H1 (cell line): ENCODE measurements at regions not wholly inside any gene's neighbourhood (a gene's known extent, or its start where the extent isn't known, plus 50 kb on each side); places are given as distances from the start of the nearest gene placed in this dataset.

Experiments
- CTCF ChIA-PET: fragments of 300-600 bp; sonication (Branson Sonifier 250); formaldehyde crosslinking; loops from one replicate; lab custom pipeline; 2021; ENCODE audit not compliant: partially characterized antibody; lab: Charles Lee
- POLR2A ChIA-PET: fragments of 300-600 bp; sonication (Branson Sonifier 250); formaldehyde crosslinking; loops from one replicate; lab custom pipeline; 2021; ENCODE audit warnings: inconsistent platforms; ENCODE audit not compliant: partially characterized antibody; lab: Charles Lee
- DNase-seq, 2 experiments: peaks; one replicate each; pipeline versions ENCODE4 v3.0.0 to v3.0.0-alpha.2; 2010 to 2022; ENCODE audit warnings: low spot score in 2 of 2, low read depth in 1 of 2, mixed read lengths in 1 of 2
- FAIRE-seq: peaks from 2 replicates; lab custom pipeline; 2011; peaks lifted over from hg19 to GRCh38; lab: Jason Lieb, UNC
- H2AFZ ChIP-seq: 2 replicates; pipeline ENCODE4 v1.8.1; 2012; ENCODE audit warnings: low read length, inconsistent platforms
- H2AK5ac ChIP-seq: 2 replicates; pipeline ENCODE4 v1.6.1; 2013; ENCODE audit warnings: low read depth, low read length
- H2BK120ac ChIP-seq: replicated peaks from 2 replicates; pipeline ENCODE3; 2013; ENCODE audit warnings: low read depth, low read length, inconsistent platforms
- H2BK12ac ChIP-seq: 2 replicates; pipeline ENCODE4 v1.6.1; 2013; ENCODE audit warnings: low read depth, low read length
- H2BK15ac ChIP-seq: 2 replicates; pipeline ENCODE4 v1.6.1; 2013; ENCODE audit warnings: low read length
- H2BK20ac ChIP-seq: 2 replicates; pipeline ENCODE4 v1.6.1; 2013; ENCODE audit warnings: low read length
- H2BK5ac ChIP-seq: 2 replicates; pipeline ENCODE4 v1.6.1; 2013; ENCODE audit warnings: low read depth, low read length
- H3K14ac ChIP-seq: 2 replicates; pipeline ENCODE4 v1.6.1; 2013; ENCODE audit warnings: inconsistent platforms; ENCODE audit not compliant: insufficient read length
- H3K18ac ChIP-seq: 2 replicates; pipeline ENCODE4 v1.6.1; 2013; ENCODE audit warnings: low read length; ENCODE audit errors: extremely low read depth
- H3K23ac ChIP-seq: 2 replicates; pipeline ENCODE4 v1.6.1; 2013; ENCODE audit warnings: inconsistent platforms; ENCODE audit not compliant: insufficient read length
- H3K23me2 ChIP-seq: 2 replicates; pipeline ENCODE4 v1.6.1; 2013; ENCODE audit warnings: low read depth, low read length
- H3K27ac ChIP-seq: 2 replicates; pipeline ENCODE4 v1.6.1; 2011; ENCODE audit warnings: low read depth, low read length, inconsistent platforms
- H3K27me3 ChIP-seq, 4 experiments: replicated peaks in 1 of 4; 1 replicate in 1 of 4; 2 replicates in 3 of 4; pipeline versions ENCODE4 v1.6.1 to v1.8.1; 2011 to 2013; ENCODE audit warnings: low read length in 3 of 4, mild to moderate bottlenecking in 3 of 4, inconsistent platforms in 2 of 4, mixed read lengths in 2 of 4, moderate library complexity in 1 of 4; ENCODE audit not compliant: control insufficient read depth in 3 of 4, insufficient read depth in 3 of 4; ENCODE audit errors: extremely low read depth in 1 of 4
- H3K36me3 ChIP-seq, 4 experiments: 2 replicates each; pipeline versions ENCODE4 v1.6.1 to v1.8.1; 2011 to 2013; ENCODE audit warnings: mild to moderate bottlenecking in 4 of 4, low read length in 3 of 4, moderate library complexity in 2 of 4, control low read depth in 1 of 4, inconsistent platforms in 1 of 4; ENCODE audit not compliant: insufficient read depth in 4 of 4, control insufficient read depth in 2 of 4
- H3K4ac ChIP-seq: replicated peaks from 2 replicates; pipeline ENCODE3; 2013; ENCODE audit warnings: low read length, low read depth, mixed read lengths, inconsistent platforms; ENCODE audit not compliant: insufficient read length
- H3K4me1 ChIP-seq, 4 experiments: replicated peaks in 1 of 4; 1 replicate in 1 of 4; 2 replicates in 3 of 4; pipeline versions ENCODE4 v1.6.1 to v1.8.1; 2011 to 2013; ENCODE audit warnings: low read length in 3 of 4, inconsistent platforms in 2 of 4, mixed read lengths in 1 of 4; ENCODE audit not compliant: insufficient read depth in 4 of 4, control insufficient read depth in 3 of 4
- H3K4me2 ChIP-seq, 2 experiments: 2 replicates each; pipeline versions ENCODE4 v1.6.1 to v1.8.1; 2011 to 2013; ENCODE audit warnings: low read depth in 2 of 2, low read length in 2 of 2, control low read depth in 1 of 2, inconsistent platforms in 1 of 2, mild to moderate bottlenecking in 1 of 2; ENCODE audit not compliant: insufficient read depth in 1 of 2
- H3K4me3 ChIP-seq, 4 experiments: fragments of 200-600, 300-600 bp in 1 of 4; sonication (generic), shearing (Covaris generic), sonication (Bioruptor Twin) in 1 of 4; 2 replicates each; pipeline versions ENCODE4 v1.5.1 to v1.8.1; 2011 to 2016; ENCODE audit warnings: low read length in 4 of 4, low read depth in 3 of 4, control low read depth in 2 of 4, inconsistent platforms in 2 of 4, mild to moderate bottlenecking in 2 of 4, mixed read lengths in 1 of 4, moderate library complexity in 1 of 4; ENCODE audit not compliant: insufficient read depth in 2 of 4; ENCODE audit errors: extremely low read depth in 1 of 4
- H3K56ac ChIP-seq: replicated peaks from 2 replicates; pipeline ENCODE3; 2013; ENCODE audit warnings: low read depth, mild to moderate bottlenecking, mixed read lengths, low read length, inconsistent platforms; ENCODE audit not compliant: insufficient read length
- H3K79me1 ChIP-seq: 2 replicates; pipeline ENCODE4 v1.6.1; 2013; ENCODE audit warnings: low read depth, low read length, control low read depth
- H3K79me2 ChIP-seq, 2 experiments: 2 replicates each; pipeline versions ENCODE4 v1.6.1 to v1.8.1; 2012 to 2013; ENCODE audit warnings: low read length in 2 of 2, mild to moderate bottlenecking in 2 of 2, inconsistent platforms in 1 of 2; ENCODE audit not compliant: insufficient read depth in 2 of 2, control insufficient read depth in 1 of 2
- H3K9ac ChIP-seq, 4 experiments: replicated peaks in 1 of 4; 1 replicate in 1 of 4; 2 replicates in 3 of 4; pipeline versions ENCODE4 v1.6.1 to v1.8.1; 2011 to 2013; ENCODE audit warnings: low read depth in 3 of 4, low read length in 3 of 4, control low read depth in 2 of 4, mild to moderate bottlenecking in 2 of 4, moderate library complexity in 2 of 4, inconsistent platforms in 1 of 4; ENCODE audit errors: extremely low read depth in 1 of 4
- H3K9me3 ChIP-seq, 2 experiments: 2 replicates each; pipeline versions ENCODE4 v1.6.1 to v1.8.1; 2012 to 2013; ENCODE audit warnings: mild to moderate bottlenecking in 2 of 2, moderate library complexity in 2 of 2, control low read depth in 1 of 2, inconsistent platforms in 1 of 2, low read depth in 1 of 2, low read length in 1 of 2, mixed read lengths in 1 of 2; ENCODE audit not compliant: insufficient read depth in 2 of 2
- H4K20me1 ChIP-seq, 2 experiments: replicated peaks in 1 of 2; 2 replicates each; pipeline versions ENCODE3 to v1.8.1; 2011 to 2013; ENCODE audit warnings: inconsistent platforms in 2 of 2, low read length in 2 of 2, mild to moderate bottlenecking in 1 of 2; ENCODE audit not compliant: insufficient read depth in 2 of 2, control insufficient read depth in 1 of 2
- H4K5ac ChIP-seq: 2 replicates; pipeline ENCODE4 v1.6.1; 2013; ENCODE audit warnings: low read length, low read depth, mixed read lengths, inconsistent platforms; ENCODE audit not compliant: insufficient read length
- H4K8ac ChIP-seq: 2 replicates; pipeline ENCODE4 v1.8.0; 2013; ENCODE audit warnings: mild to moderate bottlenecking, moderate library complexity, low read length, inconsistent platforms; ENCODE audit not compliant: insufficient read depth; ENCODE audit errors: extremely low read depth
- H4K91ac ChIP-seq: replicated peaks from 2 replicates; pipeline ENCODE3; 2013; ENCODE audit warnings: low read length, mixed read lengths, inconsistent platforms; ENCODE audit not compliant: insufficient read length
- CBX5 ChIP-seq: fragments of 300-800, 300-1000 bp; sonication (generic); IDR thresholded peaks from 2 replicates; pipeline ENCODE4 v1.7.1; 2016; ENCODE audit warnings: antibody characterized with exemption, low read length, low read depth
- CHD1 ChIP-seq: IDR thresholded peaks from 2 replicates; pipeline ENCODE4 v1.6.1; 2012; ENCODE audit warnings: low read depth, low read length, improper control_type of control experiment
- E2F6 ChIP-seq: IDR thresholded peaks from 2 replicates; pipeline ENCODE4 v1.6.1; 2012; ENCODE audit warnings: inconsistent platforms
- KDM1A ChIP-seq: fragments of 200-600, 300-600 bp; sonication (generic); IDR thresholded peaks from 2 replicates; pipeline ENCODE4 v1.7.1; 2016; ENCODE audit warnings: mild to moderate bottlenecking, low read length, borderline replicate concordance
- KDM5A ChIP-seq: fragments of 200-600 bp; IDR thresholded peaks from 2 replicates; pipeline ENCODE4 v1.7.1; 2012; ENCODE audit warnings: mild to moderate bottlenecking, low read length, inconsistent platforms, mixed read lengths
- POLR2A ChIP-seq, 2 experiments: IDR thresholded peaks; 1 replicate in 1 of 2; 2 replicates in 1 of 2; pipeline ENCODE4 v1.6.1; 2011; ENCODE audit warnings: low read depth in 2 of 2, low read length in 2 of 2, mild to moderate bottlenecking in 2 of 2; ENCODE audit errors: control extremely low read depth in 1 of 2
- TBP ChIP-seq: IDR thresholded peaks from 2 replicates; pipeline ENCODE4 v1.6.1; 2011; ENCODE audit warnings: low read depth, low read length, improper control_type of control experiment
- WGBS, 2 experiments: shearing (Covaris generic) in 1 of 2; methylation state at CpG; one replicate each; pipeline versions ENCODE4 v1.1.6 to v1.1.7; 2013 to 2015; ENCODE audit warnings: low lambda C conversion rate in 2 of 2, mixed read lengths in 2 of 2, inconsistent platforms in 1 of 2, low coverage in 1 of 2, missing lambda C conversion rate in 1 of 2; ENCODE audit not compliant: insufficient replicate concordance in 2 of 2, insufficient coverage in 1 of 2, insufficient read length in 1 of 2; ENCODE audit errors: extremely low coverage in 1 of 2, missing lambda C conversion rate in 1 of 2; 5-methylcytosine and 5-hydroxymethylcytosine counted together

DNA sequence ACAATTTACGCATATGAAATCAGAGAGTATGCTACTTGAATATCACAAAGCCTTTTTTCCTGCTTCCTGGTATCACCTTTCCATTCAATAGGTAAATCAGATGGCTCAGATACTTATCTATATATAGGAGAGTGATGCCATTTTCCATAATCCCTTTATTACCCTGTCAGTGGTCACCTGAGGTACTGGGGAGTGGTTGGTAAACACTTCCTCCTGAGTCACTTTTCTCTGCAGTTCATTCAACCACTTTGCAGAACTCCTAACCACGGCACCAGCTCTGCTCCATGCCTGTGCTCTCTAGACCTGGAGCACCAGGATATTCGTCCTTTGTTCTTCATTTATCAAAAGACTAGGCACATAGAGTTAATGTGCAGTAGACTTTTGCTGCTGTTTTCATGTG, 748.5 kb upstream of the KLHL1 start:
- Histone ChIP-seq H4K20me1 (no peaks in the 10 kb centered on the region), H3K4me3 (no peak overlapping the region), H3K27me3 (no peaks in the 10 kb centered on the region), H2BK20ac (no peak overlapping the region), H3K4me1 (no peaks in the 10 kb centered on the region), H3K79me1 (no peaks in the 10 kb centered on the region), H4K5ac (no peak overlapping the region), H3K4me2 (no peak overlapping the region), H2AK5ac (no peak overlapping the region), H3K36me3 (no peaks in the 10 kb centered on the region), H3K23me2 (no peaks in the 10 kb centered on the region), H3K9ac (no peak overlapping the region), H2BK12ac (no peak overlapping the region), H2BK15ac (no peak overlapping the region), H2BK5ac (no peak overlapping the region), H2BK120ac (no peak overlapping the region), H2AFZ (no peak overlapping the region), H3K4ac (no peak overlapping the region), H3K14ac (no peak overlapping the region), H3K56ac (no peak overlapping the region), H3K9me3 (no peaks in the 10 kb centered on the region), H4K91ac (no peak overlapping the region), H3K27ac (no peak overlapping the region), H4K8ac (no peak overlapping the region), H3K23ac (no peak overlapping the region), H3K79me2 (no peaks in the 10 kb centered on the region), H3K18ac (no peak overlapping the region)
- ChIA-PET POLR2A (no interaction called here), CTCF (no interaction called here)
- FAIRE-seq, result no peak
- 72% methylated on average over 3 of the region's 3 CpGs; no CpG with 5 or more reads in 1 of the 2 experiments for WGBS, 2 experiments
- TF ChIP-seq TBP (no peak), CBX5 (no peak), E2F6 (no peak), POLR2A (IDR thresholded peaks at IDR 0.05; ENCODE audit: control extremely low read depth in 1 of 2, low read depth in 2 of 2, low read length in 2 of 2) (no peak), KDM1A (no peak), KDM5A (no peak), CHD1 (no peak)
- no peak for DNase-seq
